ENCODE measurements at regions not wholly inside any gene's neighbourhood (a gene's known extent, or its start where the extent isn't known, plus 50 kb on each side); places are given as distances from the start of the nearest gene placed in this dataset.

- TF ChIP-seq CHD7 (IDR thresholded peaks at IDR 0.05; ENCODE audit: insufficient replicate concordance, low read length), result no peak
Observed at GRCh38 chr2:173829727-173830126, 135.4 kb downstream of the SP3 start (continued).
